Stomach (tissue), 4 donors: ENCODE measurements at regions not wholly inside any gene's neighbourhood (a gene's known extent, or its start where the extent isn't known, plus 50 kb on each side); places are given as distances from the start of the nearest gene placed in this dataset.

Experiments
- CTCF ChIP-seq, 7 experiments: fragments of 450-650 bp in 4 of 7; fragments of 200-600 bp in 3 of 7; sonication (generic) in 3 of 7; IDR thresholded peaks; one replicate each; pipeline ENCODE4 v1.5.1; 2016 to 2019; ENCODE audit warnings: antibody characterized with exemption in 7 of 7, control low read depth in 2 of 7, mild to moderate bottlenecking in 1 of 7
- POLR2A ChIP-seq, 4 donors: fragments of 450-650 bp; IDR thresholded peaks; one replicate each; pipeline ENCODE4 v1.6.1; 2016; ENCODE audit warnings: antibody characterized with exemption in 4 of 4, control low read depth in 2 of 4, mild to moderate bottlenecking in 1 of 4, moderate library complexity in 1 of 4

GRCh38 chr4:132502096-132502552 is 647.0 kb upstream of the PCDH10 start:
- TF ChIP-seq POLR2A (IDR thresholded peaks at IDR 0.05) (no peak), CTCF (IDR thresholded peaks at IDR 0.05) (no peak)
